A673 (cell line): ENCODE measurements at regions not wholly inside any gene's neighbourhood (a gene's known extent, or its start where the extent isn't known, plus 50 kb on each side); places are given as distances from the start of the nearest gene placed in this dataset.

Experiments
- BruUV-seq: library from RNA; stranded (reverse); fragments of 400-500 nt; replicated peaks from 2 replicates; lab custom pipeline; 2021; lab: Mats Ljungman, UMichigan
- CTCF ChIA-PET: fragments of 300-600 bp; sonication (Branson Sonifier 250); formaldehyde crosslinking; loops from one replicate; lab custom pipeline; 2022; ENCODE audit warnings: antibody characterized with exemption; lab: Charles Lee
- POLR2A ChIA-PET: fragments of 300-600 bp; sonication (Branson Sonifier 250); formaldehyde crosslinking; loops from one replicate; lab custom pipeline; 2022; ENCODE audit warnings: antibody characterized with exemption; ENCODE audit not compliant: low non-redundant PET; lab: Charles Lee
- DNase-seq: peaks from one replicate; pipeline ENCODE4 v3.0.0-alpha.2; 2015; ENCODE audit warnings: low spot score
- H3K27ac ChIP-seq: fragments of 200-600 bp; sonication (generic); 2 replicates; pipeline ENCODE4 v1.5.1; 2016; ENCODE audit warnings: mixed run types, low read depth, mild to moderate bottlenecking, mixed read lengths, antibody characterized with exemption, low read length; ENCODE audit not compliant: poor library complexity, severe bottlenecking
- H3K27me3 ChIP-seq: fragments of 200-600 bp; sonication (generic); replicated peaks from 2 replicates; pipeline ENCODE4 v1.6.1; 2017; ENCODE audit warnings: mixed run types, low read depth, mild to moderate bottlenecking, mixed read lengths, antibody characterized with exemption, low read length; ENCODE audit not compliant: insufficient read depth, poor library complexity
- H3K36me3 ChIP-seq: fragments of 200-600 bp; sonication (generic); 2 replicates; pipeline ENCODE4 v1.6.1; 2016; ENCODE audit warnings: mixed run types, mild to moderate bottlenecking, mixed read lengths, antibody characterized with exemption, low read length; ENCODE audit not compliant: insufficient read depth, poor library complexity, severe bottlenecking
- H3K4me1 ChIP-seq: fragments of 200-600 bp; sonication (generic); 2 replicates; pipeline ENCODE4 v1.6.1; 2017; ENCODE audit warnings: mixed run types, mild to moderate bottlenecking, mixed read lengths, antibody characterized with exemption, low read length; ENCODE audit not compliant: insufficient read depth, poor library complexity, severe bottlenecking
- H3K4me3 ChIP-seq: fragments of 200-600 bp; sonication (generic); 2 replicates; pipeline ENCODE4 v1.5.1; 2016; ENCODE audit warnings: low read depth, mixed run types, mild to moderate bottlenecking, mixed read lengths, low read length; ENCODE audit not compliant: poor library complexity, severe bottlenecking
- H3K9me3 ChIP-seq: fragments of 200-600 bp; sonication (generic); 2 replicates; pipeline ENCODE4 v1.6.1; 2016; ENCODE audit warnings: mixed run types, low read depth, mild to moderate bottlenecking, mixed read lengths, antibody characterized with exemption, low read length; ENCODE audit not compliant: poor library complexity, severe bottlenecking
- EZH2 ChIP-seq: fragments of 200-600 bp; sonication (generic); IDR thresholded peaks from 2 replicates; pipeline ENCODE4 v1.6.1; 2017; ENCODE audit warnings: borderline replicate concordance, low read depth, mild to moderate bottlenecking, mixed read lengths, antibody characterized with exemption, low read length; ENCODE audit not compliant: poor library complexity, severe bottlenecking
- intact Hi-C: fragments of 100-400 bp; cut with micrococcal nuclease; formaldehyde crosslinking; loops from one replicate; pipeline ENCODE4 v1.10.0; 2022; ENCODE audit not compliant: unreplicated experiment
- TF ChIP-seq, protein P1 (sequence below): fragments of 300-800, 200-600 bp; sonication (generic); conservative IDR thresholded peaks from 2 replicates; pipeline ENCODE4 v1.5.1; 2017; ENCODE audit warnings: low read depth, mild to moderate bottlenecking, antibody characterized with exemption, low read length, moderate library complexity, mixed read lengths

DNA sequence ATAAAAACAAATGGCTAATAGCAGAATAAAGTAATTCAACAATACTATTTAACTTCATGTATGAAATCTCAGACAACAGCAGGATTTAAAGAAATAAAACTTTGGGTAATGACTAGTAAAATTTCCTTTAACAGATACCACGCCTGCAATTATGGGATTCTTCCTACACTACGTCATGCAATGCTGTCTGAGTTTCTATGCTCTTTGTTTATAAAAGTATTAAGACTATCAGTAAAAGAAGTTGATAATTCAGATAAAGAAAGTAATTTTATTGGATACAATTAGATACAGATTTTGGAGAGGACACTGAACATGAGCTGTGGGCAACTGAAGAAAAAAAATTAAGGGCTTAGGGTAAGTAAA, 308.4 kb upstream of the LRFN5 start:
- no TSS peak for BruUV-seq
- ChIA-PET POLR2A (no interaction called here), CTCF (no interaction called here)
- peak; percentile 34 for DNase-seq
- Histone ChIP-seq H3K4me3 (no peak overlapping the region), H3K9me3 (no peaks in the 10 kb centered on the region), H3K36me3 (no peaks in the 10 kb centered on the region), H3K27ac (peak overlapping the region; percentile 4), H3K27me3 (no peaks in the 10 kb centered on the region), H3K4me1 (peaks cover 14% of the 10 kb centered on the region)
- intact Hi-C loops = no loop called here
- TF ChIP-seq, protein P1, sequence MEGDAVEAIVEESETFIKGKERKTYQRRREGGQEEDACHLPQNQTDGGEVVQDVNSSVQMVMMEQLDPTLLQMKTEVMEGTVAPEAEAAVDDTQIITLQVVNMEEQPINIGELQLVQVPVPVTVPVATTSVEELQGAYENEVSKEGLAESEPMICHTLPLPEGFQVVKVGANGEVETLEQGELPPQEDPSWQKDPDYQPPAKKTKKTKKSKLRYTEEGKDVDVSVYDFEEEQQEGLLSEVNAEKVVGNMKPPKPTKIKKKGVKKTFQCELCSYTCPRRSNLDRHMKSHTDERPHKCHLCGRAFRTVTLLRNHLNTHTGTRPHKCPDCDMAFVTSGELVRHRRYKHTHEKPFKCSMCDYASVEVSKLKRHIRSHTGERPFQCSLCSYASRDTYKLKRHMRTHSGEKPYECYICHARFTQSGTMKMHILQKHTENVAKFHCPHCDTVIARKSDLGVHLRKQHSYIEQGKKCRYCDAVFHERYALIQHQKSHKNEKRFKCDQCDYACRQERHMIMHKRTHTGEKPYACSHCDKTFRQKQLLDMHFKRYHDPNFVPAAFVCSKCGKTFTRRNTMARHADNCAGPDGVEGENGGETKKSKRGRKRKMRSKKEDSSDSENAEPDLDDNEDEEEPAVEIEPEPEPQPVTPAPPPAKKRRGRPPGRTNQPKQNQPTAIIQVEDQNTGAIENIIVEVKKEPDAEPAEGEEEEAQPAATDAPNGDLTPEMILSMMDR = no peak
- no peak for TF ChIP-seq EZH2

DNA sequence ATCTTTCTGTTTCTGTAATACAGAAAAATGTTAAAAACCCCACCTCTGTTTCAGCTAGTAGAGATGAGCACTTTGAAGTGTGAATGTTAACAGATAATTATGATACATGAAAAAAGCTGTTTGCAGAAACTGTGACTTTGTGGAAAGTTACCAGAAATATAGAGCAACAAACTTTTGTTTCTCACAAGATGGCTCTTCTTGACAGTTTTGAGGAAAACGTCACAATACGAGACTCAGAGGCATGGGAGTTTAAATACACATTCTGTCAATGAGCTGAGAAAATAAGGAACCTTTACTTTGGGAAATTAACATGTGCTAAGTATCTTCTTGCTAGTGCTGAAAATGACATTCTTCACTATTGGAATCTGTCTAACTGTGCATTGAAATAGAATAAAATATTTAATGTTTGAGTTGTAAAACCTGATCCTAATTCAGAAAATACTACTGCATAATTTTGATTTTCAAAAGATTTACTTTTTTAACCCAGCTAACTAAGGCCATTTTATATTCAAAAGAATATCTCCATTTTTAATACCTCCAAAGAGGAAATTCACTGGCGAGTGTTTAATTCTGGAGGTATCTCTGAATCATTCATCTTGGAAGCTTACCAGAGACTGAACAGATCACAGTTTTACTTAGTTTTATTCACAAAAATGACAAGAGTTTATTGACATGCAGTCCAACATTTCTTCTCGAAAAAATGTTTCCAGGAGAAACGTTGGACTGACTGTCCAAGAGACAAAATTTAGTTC, 308.9 kb upstream of the LRFN5 start:
- peak overlapping the region; percentile 4 for H3K27ac ChIP-seq
- H3K4me3 ChIP-seq = no peak overlapping the region
- intact Hi-C loops = no loop called here
- ChIA-PET POLR2A (no interaction called here), CTCF (no interaction called here)
- no peaks in the 10 kb centered on the region for H3K36me3 ChIP-seq
- TF ChIP-seq EZH2 = no peak
- TF ChIP-seq, protein P1 = no peak
- peak; percentile 40 for DNase-seq
- BruUV-seq = no TSS peak
- peaks cover 10% of the 10 kb centered on the region for H3K4me1 ChIP-seq
- no peaks in the 10 kb centered on the region for H3K27me3 ChIP-seq
- no peaks in the 10 kb centered on the region for H3K9me3 ChIP-seq

DNA sequence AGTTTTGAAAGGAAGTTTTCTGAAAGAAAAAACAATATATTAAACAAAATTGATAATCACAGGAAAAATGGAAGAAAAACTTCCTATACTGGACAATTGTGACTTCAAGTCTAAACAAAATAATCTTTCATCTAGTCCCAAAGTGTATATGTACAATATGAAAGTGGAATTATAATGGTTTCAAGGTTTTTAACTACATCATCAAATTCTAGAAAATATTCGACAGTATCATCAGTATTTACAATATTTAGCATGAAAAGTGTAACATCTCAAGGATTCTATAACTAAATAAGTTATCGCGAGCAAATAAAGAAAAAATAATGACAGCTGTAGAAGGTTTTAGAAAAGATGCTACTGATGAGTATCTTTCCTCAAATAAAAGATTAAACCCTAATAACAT, 310.9 kb upstream of the LRFN5 start:
- Histone ChIP-seq H3K27ac (no peak overlapping the region), H3K36me3 (no peaks in the 10 kb centered on the region), H3K9me3 (no peaks in the 10 kb centered on the region), H3K4me1 (peaks cover 3% of the 10 kb centered on the region), H3K27me3 (no peaks in the 10 kb centered on the region), H3K4me3 (no peak overlapping the region)
- no TSS peak for BruUV-seq
- POLR2A ChIA-PET = no interaction called here
- intact Hi-C loops = no loop called here
- no peak for DNase-seq
- no peak for TF ChIP-seq EZH2
- TF ChIP-seq, protein P1 = no peak
- CTCF ChIA-PET = no interaction called here
